Mononuclear cell (primary cell): ENCODE measurements at regions not wholly inside any gene's neighbourhood (a gene's known extent, or its start where the extent isn't known, plus 50 kb on each side); places are given as distances from the start of the nearest gene placed in this dataset.

Experiments used
- H3K27me3 ChIP-seq: 2 replicates; pipeline ENCODE4 v1.6.0; 2011; ENCODE audit warnings: low read length, control low read depth; ENCODE audit not compliant: insufficient read depth
- H3K4me1 ChIP-seq: 2 replicates; pipeline ENCODE4 v1.5.1; 2011; ENCODE audit warnings: mild to moderate bottlenecking, low read length, control low read depth; ENCODE audit not compliant: insufficient read depth
- H3K4me3 ChIP-seq: 2 replicates; pipeline ENCODE4 v1.5.1; 2011; ENCODE audit warnings: mild to moderate bottlenecking, low read length, moderate library complexity
- H3K9me3 ChIP-seq: 2 replicates; pipeline ENCODE4 v1.5.1; 2011; ENCODE audit warnings: low read depth, mild to moderate bottlenecking, control low read depth, low read length

DNA sequence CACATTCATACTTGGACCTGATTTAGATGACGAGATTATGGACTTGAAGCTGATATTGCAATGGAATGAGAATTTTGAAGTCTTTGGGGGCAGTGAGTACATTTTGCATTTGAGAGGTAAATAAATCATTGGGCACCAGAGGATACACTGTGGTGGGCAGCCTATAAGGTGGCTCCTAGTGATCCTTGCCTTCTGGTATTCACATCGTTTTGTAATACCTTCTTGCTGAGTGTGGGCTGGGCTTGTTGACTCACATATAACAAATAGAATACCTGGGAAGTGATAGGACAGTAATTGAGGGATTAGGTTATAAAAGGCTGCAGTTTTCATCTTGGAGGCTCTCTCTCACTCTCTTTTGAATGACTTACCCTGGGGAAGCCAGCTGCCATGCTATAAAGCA lies 605.5 kb upstream of the KCNMB2 start:
- Histone ChIP-seq H3K4me3 (no peak overlapping the region), H3K4me1 (peaks cover 8% of the 10 kb centered on the region), H3K9me3 (no peaks in the 10 kb centered on the region), H3K27me3 (no peaks in the 10 kb centered on the region)

GRCh38 chr3:177931346-177931745 lies 604.9 kb upstream of the KCNMB2 start:
- no peak overlapping the region for H3K4me3 ChIP-seq
- no peaks in the 10 kb centered on the region for H3K27me3 ChIP-seq
- no peaks in the 10 kb centered on the region for H3K9me3 ChIP-seq
- peaks cover 8% of the 10 kb centered on the region for H3K4me1 ChIP-seq

DNA sequence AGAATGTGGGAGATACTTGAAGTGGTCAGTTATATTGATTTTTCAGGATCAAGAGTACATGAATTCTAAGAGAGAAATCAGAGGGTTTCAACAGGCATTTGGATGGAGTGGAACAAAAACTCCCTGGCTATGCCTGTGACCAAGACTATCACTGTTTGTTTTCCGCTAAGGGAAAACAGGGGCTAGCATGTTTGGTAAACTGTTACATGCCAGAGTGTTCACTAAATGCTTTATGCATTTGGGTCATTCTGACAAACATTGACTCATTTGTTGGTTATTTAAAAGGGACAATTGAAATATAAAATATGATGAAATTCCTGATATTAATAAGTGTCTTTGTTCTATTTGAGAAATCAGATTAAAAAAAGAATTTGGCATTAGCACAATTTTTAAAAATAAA lies 603.9 kb upstream of the KCNMB2 start:
- H3K27me3 ChIP-seq = no peaks in the 10 kb centered on the region
- H3K4me3 ChIP-seq = no peak overlapping the region
- no peaks in the 10 kb centered on the region for H3K9me3 ChIP-seq
- peaks cover 8% of the 10 kb centered on the region for H3K4me1 ChIP-seq

GRCh38 chr3:177932750-177933660 lies 603.2 kb upstream of the KCNMB2 start:
- Histone ChIP-seq H3K4me3 (no peak overlapping the region), H3K27me3 (no peaks in the 10 kb centered on the region), H3K4me1 (peaks cover 6% of the 10 kb centered on the region), H3K9me3 (no peaks in the 10 kb centered on the region)

DNA sequence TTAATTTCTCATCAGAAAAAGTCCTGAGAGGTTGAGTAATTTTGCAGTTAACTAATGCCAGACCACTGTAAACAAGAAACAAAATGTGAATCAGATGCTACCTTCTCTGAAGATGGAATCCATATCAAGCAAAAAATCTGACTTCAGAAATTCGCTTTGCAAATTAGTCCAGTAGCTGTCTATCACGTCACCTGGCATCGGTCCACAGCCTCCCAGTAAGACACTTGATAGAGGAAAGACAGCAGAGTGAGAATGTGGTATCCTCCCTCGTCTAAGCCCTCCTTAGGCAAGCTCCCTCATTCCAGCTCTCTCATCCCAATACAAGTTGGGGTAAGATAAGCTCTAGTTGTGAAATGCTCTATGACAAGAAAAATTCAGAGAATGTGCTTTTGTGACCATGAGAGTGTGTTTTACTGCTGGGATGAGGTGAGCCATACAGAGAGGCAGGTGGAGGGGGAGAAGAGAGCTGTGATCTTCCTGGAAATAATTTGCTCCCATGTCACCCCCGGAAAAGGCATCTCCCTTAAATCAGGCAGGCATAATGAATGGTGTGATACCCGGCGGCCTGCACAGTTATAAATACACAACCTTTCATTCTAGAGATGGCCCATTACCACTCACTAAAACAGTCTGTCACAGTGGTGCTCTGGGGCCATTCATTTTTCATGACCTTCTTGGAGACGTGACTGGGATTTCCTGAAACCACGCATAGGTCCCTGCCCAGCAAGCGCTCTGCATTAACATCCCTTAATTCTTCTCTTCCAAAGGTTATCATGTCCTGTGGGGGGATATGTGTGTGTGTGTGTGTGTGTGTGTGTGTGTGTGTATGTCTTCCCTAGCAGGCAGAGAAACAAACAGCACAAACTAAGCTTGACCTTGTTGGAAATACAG lies 602.0 kb upstream of the KCNMB2 start:
- H3K27me3 ChIP-seq = no peaks in the 10 kb centered on the region
- no peaks in the 10 kb centered on the region for H3K9me3 ChIP-seq
- no peaks in the 10 kb centered on the region for H3K4me1 ChIP-seq
- no peak overlapping the region for H3K4me3 ChIP-seq

DNA sequence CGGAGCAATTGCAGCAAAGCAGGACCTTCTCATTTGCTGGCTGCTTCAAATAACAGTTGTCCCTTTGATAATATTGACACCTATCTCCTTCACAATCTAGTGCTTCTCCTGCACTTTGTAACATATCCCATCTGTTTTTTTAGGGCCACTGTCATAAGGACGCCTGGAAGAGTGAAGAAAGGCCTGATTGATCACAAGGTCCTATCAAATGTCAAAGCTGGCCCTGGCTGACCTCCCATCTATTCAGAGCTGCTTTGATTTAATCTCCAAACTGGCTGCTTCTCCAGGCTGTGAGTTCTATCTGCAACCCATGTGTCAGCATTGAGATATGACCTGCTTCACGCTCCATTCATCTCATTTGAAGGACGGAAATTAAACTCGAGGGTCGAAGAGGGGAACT lies 601.2 kb upstream of the KCNMB2 start:
- Histone ChIP-seq H3K4me1 (no peaks in the 10 kb centered on the region), H3K9me3 (no peaks in the 10 kb centered on the region), H3K27me3 (no peaks in the 10 kb centered on the region), H3K4me3 (no peak overlapping the region)

GRCh38 chr3:177936721-177937120 lies 599.5 kb upstream of the KCNMB2 start:
- Histone ChIP-seq H3K9me3 (no peaks in the 10 kb centered on the region), H3K27me3 (no peaks in the 10 kb centered on the region), H3K4me3 (no peak overlapping the region), H3K4me1 (no peaks in the 10 kb centered on the region)

GRCh38 chr3:177942911-177943310 lies 593.3 kb upstream of the KCNMB2 start:
- Histone ChIP-seq H3K4me1 (peaks cover 27% of the 10 kb centered on the region), H3K27me3 (no peaks in the 10 kb centered on the region), H3K4me3 (no peak overlapping the region), H3K9me3 (no peaks in the 10 kb centered on the region)

GRCh38 chr3:177944228-177944661 lies 592.0 kb upstream of the KCNMB2 start:
- no peak overlapping the region for H3K4me3 ChIP-seq
- H3K27me3 ChIP-seq = no peaks in the 10 kb centered on the region
- peaks cover 27% of the 10 kb centered on the region for H3K4me1 ChIP-seq
- H3K9me3 ChIP-seq = no peaks in the 10 kb centered on the region

DNA sequence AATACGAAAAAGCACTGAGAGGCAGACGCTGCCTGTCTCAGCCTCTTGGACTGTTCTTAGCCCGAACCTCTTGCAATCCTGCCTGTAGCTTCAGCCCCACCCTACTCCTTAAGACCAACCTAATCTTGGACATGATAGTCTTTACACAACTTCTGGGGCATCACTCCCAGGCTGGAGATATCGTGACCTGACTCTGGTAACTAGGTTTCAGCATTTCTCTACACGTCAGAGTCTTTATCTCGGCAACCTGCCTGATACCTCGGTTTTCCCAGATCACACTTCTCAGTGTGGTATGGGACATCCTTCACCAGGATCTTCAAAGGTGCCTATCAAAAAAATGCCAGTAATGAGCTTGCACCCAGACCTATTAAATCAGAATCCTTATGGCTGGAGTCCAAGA lies 590.2 kb upstream of the KCNMB2 start:
- no peak overlapping the region for H3K4me3 ChIP-seq

GRCh38 chr3:177946497-177946896 lies 589.7 kb upstream of the KCNMB2 start:
- peaks cover 27% of the 10 kb centered on the region for H3K4me1 ChIP-seq
- no peaks in the 10 kb centered on the region for H3K27me3 ChIP-seq
- no peak overlapping the region for H3K4me3 ChIP-seq
- H3K9me3 ChIP-seq = no peaks in the 10 kb centered on the region

More for the DNA sequence above, 590.2 kb upstream of the KCNMB2 start:
- no peaks in the 10 kb centered on the region for H3K27me3 ChIP-seq
- H3K4me1 ChIP-seq = peaks cover 27% of the 10 kb centered on the region
- H3K9me3 ChIP-seq = no peaks in the 10 kb centered on the region

- no peaks in the 10 kb centered on the region for H3K27me3 ChIP-seq
- H3K4me3 ChIP-seq = no peak overlapping the region
- H3K9me3 ChIP-seq = no peaks in the 10 kb centered on the region
Measured at GRCh38 chr3:177946936-177947335, 589.3 kb upstream of the KCNMB2 start.

DNA sequence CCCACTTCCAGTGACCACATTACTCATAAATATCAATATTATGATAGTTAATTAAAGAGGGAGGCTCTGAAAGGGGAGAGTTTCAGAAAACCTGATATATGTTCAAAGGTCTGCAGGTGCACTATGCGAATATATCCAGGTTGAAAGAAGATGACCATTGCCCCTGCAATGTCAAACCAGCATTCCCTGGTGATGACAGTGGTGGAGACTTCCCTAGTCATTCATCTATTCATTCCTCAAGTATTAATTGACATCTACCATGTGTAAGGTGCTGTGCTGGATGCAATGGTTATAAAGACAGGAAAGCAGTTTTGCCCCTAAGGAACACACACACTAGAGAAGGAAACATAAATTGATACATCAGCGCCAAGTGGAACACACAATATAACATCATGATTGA lies 588.3 kb upstream of the KCNMB2 start:
- Histone ChIP-seq H3K27me3 (no peaks in the 10 kb centered on the region), H3K9me3 (no peaks in the 10 kb centered on the region), H3K4me1 (peaks cover 27% of the 10 kb centered on the region), H3K4me3 (no peak overlapping the region)

More at GRCh38 chr3:177946936-177947335, 589.3 kb upstream of the KCNMB2 start:
- peaks cover 27% of the 10 kb centered on the region for H3K4me1 ChIP-seq

DNA sequence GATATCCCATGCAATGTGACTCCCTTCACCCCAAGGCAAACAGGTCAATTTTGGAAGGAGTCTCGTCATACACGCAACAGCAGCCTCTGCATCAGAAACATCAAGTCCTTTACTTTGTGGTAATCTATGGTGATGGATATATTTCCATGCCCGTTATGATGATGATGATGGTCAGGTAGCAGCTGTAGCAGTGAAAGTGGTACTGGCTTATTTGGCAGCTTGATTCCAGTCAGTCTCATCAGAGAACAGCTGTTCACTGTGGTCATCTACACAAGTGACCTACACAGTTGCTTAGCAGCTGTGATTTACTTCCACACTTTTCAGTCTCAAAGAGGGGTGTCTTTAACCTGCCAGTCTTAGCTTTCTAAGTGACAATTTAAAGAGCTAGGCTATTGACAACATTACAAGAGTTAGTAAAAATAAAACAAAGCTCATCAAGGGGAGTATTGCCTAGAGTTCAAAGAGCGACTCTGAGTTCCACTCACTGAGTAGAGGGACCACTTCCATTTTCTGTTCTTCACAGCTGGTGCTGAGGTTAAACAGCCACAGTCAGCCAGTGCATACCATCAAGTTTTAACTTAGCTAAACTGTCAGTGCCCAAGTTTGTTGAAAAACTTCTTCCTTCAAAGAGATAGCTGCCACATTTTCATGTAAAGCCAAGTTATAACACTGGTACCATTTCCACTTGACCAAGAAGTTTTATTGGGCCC lies 587.4 kb upstream of the KCNMB2 start:
- Histone ChIP-seq H3K9me3 (no peaks in the 10 kb centered on the region), H3K4me1 (peaks cover 20% of the 10 kb centered on the region), H3K4me3 (no peak overlapping the region), H3K27me3 (no peaks in the 10 kb centered on the region)

- Histone ChIP-seq H3K9me3 (no peaks in the 10 kb centered on the region), H3K27me3 (no peaks in the 10 kb centered on the region), H3K4me1 (no peaks in the 10 kb centered on the region)
Measured at GRCh38 chr3:177959188-177959587, 577.0 kb upstream of the KCNMB2 start.

More at GRCh38 chr3:177959188-177959587, 577.0 kb upstream of the KCNMB2 start:
- no peak overlapping the region for H3K4me3 ChIP-seq
